RPMI7951 (cell line): ENCODE measurements at regions not wholly inside any gene's neighbourhood (a gene's known extent, or its start where the extent isn't known, plus 50 kb on each side); places are given as distances from the start of the nearest gene placed in this dataset.
A peak's percentile ranks its signal among the peaks of the same experiment; 100 is the strongest.
"Not testable (repeated sequence)": the region's sequence is repeated elsewhere in the genome, so short reads cannot be mapped to it uniquely, and the experiment has no call there.

Source experiments
- DNase-seq: peaks from one replicate; pipeline ENCODE4 v3.0.0-alpha.2; 2012; ENCODE audit warnings: low read depth

DNA sequence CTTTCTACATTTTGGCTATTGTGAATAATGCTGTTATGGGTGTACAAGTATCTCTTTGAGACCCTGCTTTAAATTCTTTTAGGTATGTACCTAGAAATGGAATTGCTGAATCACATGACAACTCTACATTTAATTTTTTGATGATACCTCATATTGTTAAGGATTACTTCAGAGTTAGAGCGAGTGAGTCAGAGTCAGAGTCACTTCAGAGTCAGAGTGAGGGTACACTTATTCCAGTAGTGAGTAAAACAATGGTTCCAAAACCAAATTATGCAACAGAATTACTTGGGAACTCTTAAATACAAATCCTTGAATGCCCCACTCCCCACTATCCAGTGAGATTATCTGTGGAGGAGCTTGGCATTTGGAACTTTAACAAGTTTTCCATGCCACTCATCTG is 50.3 kb upstream of the SNRK start:
- DNase-seq, result no peak

DNA sequence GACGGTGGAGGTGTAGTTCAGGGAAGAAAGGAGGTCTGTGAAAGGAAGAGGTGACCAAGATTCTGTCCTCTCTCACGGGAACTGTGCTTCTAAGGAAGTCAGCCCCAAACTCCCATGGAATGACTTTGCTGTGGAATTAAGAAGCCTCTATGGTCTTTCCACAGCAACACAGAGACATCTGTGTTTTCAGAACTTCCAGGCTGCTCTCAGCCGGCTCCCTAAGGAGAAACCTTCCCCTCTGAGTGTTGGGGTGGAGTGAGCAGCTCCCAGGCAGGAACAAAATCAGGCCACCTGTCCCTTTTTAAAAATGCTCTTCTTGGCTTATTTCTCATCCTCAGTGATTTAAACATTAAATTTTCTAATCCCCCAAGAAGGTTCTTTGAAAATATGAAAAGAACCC is 53.3 kb upstream of the SNRK start:
- DNase-seq, result no peak

DNA sequence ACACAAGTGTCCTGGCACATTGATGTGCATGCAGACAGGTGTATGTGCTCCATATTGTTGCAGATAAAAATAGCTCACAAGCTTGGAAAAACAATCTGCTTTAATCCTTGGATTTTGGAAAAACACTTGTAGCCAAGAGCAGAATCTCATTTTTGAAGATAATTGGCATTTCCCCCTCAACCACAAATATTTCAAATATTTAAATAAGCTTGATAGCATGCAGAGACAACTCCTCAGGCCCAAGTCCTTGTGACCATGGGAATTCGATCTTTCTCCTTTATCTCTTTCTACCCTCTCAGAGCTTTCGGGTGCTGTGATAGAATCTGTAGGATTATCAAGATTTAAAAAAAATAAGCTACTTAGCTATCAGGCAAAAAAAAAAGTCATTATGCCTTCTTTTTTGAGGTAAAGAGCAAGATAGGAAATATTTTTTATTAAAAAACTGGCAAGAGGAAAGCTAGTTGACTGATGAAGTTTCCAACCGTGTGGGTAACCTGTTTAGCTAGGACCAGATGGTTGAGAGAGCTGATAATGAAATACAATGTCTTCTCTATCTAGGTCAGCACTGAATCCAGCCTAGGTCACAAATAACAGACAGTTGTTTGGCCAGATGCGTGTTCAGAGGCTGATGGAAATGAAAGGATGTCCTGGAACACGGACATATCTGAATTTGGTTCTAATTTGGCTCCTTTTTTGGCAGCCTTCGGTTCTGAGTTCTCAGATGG is 54.9 kb upstream of the SNRK start:
- peak; percentile 56 for DNase-seq

DNA sequence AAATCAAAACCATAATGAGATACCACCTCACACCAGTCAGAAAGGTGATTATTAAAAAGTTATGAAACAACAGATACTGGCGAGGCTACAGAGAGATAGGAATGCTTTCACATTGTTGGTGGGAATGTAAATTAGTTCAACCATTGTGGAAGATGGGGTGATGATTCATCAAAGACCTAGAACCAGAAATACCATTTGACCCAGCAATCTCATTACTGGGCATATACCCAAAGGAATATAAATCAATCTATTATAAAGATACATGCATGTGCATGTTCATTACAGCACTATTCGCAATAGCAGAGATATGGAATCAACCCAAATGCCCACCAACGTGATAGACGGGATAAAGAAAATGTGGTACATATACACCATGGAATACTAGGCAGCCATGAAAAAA is 56.5 kb upstream of the SNRK start:
- DNase-seq, result not testable (repeated sequence)

DNA sequence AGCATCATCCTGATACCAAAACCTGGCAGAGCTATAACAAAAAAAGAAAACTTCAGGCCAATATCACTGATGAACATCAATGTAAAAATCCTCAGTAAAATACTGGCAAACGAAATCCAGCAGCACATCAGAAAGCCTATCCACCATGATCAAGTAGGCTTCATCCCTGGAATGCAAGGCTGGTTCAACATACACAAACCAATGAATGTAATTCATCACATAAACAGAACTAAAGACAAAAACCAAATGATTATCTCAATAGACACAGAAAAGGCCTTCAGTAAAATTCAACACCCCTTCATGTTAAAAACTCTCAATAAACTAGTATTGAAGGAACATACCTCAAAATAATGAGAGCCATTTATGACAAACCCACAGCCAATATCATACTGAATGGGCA is 58.7 kb upstream of the SNRK start:
- DNase-seq, result not testable (repeated sequence)

DNA sequence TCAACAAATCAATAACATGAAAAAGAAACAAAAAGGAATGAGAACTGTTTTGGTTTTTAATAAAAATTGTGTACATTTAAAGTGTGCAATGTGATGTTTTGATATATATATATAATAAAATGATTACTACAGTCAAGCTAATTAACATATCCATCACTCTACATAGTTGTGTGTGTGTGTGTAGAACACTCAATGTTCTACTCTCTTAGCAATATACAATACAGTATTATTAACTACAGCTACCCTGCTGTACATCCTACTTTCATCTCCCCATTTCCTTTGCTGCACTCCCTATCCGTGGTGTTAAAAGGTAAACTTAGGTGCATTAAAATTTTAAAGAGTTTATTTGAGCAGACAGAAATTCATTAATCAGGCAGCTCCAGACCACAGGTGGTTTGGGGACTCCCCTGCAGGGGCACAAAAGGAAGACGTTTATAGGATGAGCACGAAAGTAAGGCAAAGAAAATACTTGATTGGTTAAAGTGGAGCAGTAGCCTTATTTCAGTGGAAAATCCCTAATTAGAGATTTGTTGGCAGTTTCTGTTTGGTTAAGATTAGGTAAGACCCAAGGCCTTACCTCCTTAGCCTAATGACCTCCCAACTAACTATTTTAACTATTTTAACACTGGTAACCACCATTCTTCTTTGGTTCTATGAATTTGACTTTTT is 61.8 kb upstream of the SNRK start:
- DNase-seq, result no peak

DNA sequence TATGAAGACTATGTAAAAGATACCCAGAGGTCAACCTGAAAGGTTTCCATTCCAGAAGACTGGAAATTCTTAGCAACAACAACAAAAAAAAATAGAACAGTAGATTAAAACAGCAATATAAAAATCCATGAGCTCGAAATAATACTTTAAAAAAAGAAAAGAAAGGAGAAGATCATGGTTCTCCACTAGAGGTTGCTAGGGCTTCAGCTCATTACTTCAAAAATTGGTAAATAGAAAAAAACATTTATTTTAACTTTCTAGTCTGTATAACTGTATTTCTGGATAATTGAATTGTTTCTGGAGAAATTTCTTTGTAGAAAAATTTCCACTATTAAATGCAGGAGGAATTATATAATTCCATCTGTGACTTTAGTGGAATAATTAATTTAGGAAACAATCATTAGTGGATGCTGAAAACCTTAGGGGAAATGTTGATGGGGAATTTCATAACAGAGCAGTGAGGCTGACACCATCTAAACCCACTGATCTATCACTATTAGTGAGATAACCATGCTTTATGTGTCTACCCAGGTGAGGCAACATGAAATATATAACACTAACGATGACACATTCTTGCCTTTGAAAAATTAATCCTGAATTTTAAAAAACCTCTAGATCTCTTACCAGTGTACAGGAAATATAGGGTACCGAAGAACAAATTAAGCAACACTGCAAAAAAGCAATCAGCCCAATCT is 62.5 kb upstream of the SNRK start:
- DNase-seq, result no peak

DNA sequence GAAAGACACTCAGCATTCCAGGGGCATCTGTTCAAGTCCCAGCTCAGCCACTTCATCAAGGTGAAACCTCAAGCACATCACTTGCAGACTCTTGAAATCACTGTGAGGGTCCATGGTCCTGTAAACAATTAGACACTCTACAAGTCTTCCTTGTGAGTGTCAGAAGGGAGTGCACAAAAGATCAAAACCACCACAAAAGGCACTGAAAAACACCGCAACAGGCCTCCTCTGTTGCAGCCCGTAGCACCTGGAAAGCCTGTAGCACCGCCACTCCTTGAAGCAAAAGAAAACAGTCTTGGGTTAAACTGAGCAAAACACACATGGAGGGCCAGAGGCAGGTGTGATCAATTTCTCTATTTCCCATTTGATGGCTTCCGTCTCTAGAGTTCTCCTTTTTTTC is 63.8 kb upstream of the SNRK start:
- DNase-seq, result no peak

DNA sequence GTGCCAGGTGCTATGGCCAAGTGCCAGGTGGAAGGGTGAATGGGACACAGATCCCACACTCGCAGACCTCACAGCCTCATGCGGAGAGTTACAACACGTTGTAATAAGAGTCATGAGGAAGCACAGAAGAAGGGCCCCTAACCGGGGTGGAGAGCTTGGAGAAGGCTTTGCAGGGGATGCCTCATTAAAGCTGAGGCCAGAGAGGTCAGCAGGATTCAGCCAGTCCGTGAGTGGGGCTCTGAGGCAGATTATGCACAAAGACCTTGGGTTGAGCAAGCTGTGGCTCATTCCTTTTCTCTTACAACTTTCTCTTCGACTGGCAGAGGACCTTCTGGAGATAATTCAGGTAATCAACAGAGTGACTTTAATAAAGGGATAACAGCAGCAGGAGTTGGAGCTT is 65.3 kb upstream of the SNRK start:
- DNase-seq, result no peak

DNA sequence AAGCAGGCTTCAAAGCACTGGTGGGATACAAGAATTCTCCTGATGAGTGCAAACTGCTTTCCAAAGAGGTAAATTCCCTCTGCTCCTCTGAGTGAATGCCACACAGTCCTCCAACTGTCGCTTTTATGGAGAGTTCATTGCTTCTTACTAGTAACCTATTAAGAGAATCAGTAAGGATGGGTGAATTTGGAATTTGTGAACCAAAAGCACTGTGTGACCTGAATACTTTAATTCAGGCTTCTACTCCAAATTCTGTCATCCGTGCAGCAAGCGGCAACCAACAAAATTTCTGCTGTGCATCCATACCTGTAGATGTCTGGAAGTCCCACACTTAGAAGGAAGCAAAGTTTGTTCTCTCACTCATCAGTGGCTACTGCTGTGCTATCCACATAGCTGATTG is 66.7 kb upstream of the SNRK start:
- no peak for DNase-seq

DNA sequence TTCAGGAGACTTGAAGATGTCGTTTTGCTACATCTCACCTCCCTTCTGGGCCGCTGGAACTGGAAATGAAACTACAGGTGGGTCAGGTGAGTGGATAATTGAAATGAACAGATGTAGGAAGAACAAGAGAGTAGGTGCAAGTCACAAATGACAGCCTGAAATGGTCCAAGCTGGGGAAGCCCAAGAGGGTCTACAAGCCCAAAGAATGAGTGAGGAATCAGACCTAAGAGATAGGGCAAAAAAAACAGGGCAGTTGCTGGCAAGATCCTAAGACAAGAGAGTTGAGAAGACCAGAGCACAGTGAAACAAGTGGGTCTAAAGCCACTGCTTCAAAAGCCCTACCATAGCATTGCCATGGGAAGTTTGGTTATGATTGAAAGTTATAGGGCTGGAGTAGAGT is 67.4 kb upstream of the SNRK start:
- DNase-seq, result no peak

DNA sequence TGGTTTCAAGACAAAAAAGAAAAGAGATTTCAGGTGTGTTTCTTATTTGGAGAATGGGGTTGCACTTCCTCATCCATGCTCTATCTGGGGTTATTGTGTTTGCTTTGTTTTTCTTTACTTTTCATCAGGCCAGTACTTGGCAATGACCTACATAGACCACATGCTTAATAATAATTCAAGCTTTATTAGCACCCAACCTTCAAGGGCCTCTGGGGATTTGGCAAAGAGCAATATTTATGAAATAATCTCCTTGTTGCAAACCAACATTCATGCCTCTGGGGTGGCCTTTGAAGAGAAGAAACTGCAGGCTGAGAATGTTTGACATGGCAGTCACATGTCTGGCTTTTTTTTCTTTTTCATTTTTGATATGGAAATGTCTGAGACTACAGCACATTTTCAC is 68.2 kb upstream of the SNRK start:
- DNase-seq, result no peak

DNA sequence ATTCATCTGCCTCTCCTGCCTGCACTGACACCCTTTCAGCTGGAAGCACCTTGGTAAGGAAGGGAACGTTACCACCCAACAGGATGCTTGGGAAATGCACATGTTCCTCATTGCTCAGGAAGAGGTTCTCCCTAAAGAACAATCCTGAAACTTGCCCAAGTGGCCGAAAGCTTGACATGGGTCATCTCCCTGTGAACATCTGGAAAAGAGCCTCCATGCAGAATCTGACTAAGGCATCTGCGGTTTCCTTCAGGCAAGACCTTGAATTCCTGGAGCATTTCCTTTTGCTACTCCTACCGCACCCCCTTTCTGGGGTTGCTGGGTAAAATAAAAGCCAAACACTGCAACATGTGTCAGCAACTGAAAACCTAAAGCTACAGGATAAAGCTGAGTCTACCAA is 68.7 kb upstream of the SNRK start:
- peak; percentile 89 for DNase-seq

DNA sequence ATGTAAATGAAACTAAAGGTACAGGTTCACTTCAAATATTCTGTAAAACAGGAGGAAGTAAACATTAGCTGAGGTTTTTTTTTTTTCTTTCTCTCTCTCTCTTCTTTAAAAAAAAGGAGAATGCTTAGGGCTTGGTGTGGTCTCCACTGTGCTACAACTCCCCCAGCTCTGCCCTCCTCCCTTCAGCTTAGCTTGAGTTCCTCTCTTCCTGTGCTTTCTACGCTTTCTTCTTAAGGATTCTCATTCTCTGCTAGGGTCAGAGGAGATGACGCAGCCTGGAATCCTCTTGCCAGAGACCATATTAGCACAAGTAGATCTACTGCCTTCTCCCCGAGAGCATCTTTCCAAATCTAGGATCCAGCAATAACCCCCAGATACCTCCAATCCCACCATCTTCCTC is 69.1 kb upstream of the SNRK start:
- no peak for DNase-seq

DNA sequence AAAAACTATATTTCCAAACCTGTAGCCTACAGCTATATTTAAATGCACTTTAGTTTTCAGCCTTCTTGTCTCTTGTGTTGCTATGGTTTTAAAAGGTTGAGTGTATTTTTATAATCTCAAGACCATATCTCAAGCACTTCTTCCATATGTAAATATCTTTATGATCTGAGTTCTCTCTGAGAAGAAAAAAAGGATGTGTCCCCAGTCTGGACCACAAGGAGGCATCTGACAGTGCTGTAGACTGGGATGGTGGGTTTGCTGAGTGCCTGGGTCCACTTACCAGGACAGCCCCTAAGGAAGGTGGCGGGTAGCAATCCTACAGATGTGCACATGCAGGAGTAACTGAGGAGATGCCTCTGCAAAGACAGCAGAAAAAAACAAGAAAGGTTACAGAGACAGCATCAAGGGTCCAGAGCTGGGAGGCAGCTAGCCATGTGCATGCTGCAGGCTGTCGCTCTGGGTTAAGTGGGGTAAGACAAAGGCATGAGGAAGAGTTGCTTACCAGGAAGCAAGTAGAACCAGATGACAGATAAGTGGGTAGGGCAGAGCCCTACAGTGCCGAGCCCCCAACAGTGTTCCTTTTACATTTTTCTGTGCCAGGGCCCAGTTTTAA is 70.6 kb upstream of the SNRK start:
- DNase-seq, result no peak

DNA sequence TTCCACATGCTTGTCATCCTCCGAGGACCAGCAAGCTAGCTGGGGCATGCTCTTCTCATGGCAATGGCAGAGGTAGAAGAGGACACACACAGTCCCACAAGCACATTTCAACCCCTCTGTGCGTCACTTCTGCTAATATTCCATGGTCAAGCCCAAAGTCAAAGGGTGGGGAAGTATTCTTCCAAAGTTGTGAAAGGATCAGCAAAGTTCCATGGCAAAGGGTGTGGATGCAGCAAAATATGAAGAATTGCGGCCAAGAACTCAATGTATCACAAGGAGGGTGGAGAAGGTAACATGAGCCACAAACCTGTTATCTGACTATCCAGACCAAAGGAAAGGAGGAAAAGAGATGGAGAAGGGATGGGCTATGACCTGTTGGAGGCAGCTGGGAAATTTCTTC is 71.2 kb upstream of the SNRK start:
- no peak for DNase-seq

DNA sequence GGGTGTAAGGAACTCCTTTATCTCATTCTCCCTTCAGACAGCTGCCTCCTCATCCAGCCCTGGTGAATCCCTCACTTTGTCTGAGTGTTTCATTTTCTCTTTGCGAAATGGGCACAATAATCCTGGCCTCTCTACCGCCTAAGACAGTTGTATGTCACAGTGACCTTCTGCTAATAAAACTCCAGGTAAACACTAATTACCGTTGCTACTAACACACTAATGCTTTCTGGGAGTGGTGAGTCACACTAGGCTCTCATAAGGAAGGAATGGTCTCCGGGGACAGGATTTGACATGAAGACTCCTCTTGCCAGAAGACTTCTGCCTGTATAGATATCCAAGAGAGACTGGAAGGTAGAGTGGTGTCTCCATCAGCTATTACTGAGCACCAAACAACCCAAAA is 71.7 kb upstream of the SNRK start:
- DNase-seq, result peak; percentile 31

DNA sequence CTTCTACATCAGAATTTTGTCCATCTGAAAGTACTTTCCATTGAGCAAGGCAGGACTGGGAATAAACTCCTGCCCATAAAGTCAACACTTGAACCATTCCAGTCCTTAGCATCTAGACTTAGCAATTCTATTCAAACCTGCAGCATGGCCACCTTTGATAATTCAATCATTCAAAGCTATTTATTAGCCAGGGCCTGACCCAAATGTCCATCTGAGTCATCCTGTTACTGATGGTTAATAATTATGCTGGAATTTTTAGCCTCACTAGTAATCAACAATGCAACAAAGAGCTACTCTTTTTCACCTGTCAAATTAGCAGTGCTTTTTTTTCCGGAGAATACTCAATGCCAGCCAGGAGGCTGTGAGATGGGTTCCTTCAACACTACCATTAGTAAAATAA is 72.7 kb upstream of the SNRK start:
- no peak for DNase-seq

DNA sequence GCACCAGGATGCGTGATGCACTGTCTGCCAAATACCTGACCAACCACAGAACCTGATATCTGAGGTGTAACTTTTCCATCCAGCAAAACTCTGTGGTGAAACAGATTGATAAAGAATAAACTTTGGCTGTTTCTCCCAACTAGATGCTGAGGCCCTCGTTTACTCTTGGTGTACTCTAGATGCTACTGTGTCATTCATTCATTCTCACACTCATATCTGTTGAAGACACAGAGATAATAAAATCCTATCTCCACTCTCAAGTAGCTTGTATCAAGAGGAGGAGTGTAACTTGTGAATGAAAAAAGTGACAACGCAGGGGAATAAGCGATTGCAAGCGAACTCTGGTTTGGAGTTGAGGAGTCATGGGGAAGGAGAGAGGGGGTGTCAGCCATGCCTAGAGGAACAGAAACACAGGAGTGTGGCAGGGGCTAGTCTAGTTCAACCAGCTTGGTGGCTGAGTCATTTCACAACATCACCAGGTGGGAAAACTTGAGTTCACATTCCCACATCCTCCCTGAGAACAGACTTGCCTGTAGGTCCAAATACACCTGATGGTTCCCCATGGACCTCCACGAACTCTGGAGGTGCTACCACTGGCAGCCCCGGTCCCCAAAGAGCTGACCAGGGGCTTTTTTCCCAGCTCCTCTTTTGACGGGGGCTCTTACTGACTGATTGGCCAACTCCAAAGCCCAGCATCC is 73.3 kb upstream of the SNRK start:
- no peak for DNase-seq

DNA sequence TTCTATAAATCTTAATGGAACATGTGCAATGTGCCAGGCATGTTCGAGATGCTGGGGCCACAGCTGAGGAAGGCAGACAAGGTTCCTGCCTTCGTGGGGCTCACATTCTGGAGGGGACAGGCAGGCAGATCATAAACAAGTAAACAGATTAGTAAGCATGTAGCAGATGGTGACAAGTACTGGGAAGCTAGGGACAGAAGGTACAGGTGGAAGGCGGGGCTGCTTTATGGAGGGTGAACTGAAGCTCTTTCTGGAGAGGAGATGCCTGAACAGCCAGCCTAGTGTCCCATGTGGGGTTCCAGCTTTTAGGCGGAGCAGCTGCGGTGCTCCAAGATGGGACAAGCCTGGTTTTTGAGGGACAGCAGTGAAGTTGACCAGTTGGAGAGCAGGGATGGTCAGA is 74.7 kb upstream of the SNRK start:
- DNase-seq, result no peak

DNA sequence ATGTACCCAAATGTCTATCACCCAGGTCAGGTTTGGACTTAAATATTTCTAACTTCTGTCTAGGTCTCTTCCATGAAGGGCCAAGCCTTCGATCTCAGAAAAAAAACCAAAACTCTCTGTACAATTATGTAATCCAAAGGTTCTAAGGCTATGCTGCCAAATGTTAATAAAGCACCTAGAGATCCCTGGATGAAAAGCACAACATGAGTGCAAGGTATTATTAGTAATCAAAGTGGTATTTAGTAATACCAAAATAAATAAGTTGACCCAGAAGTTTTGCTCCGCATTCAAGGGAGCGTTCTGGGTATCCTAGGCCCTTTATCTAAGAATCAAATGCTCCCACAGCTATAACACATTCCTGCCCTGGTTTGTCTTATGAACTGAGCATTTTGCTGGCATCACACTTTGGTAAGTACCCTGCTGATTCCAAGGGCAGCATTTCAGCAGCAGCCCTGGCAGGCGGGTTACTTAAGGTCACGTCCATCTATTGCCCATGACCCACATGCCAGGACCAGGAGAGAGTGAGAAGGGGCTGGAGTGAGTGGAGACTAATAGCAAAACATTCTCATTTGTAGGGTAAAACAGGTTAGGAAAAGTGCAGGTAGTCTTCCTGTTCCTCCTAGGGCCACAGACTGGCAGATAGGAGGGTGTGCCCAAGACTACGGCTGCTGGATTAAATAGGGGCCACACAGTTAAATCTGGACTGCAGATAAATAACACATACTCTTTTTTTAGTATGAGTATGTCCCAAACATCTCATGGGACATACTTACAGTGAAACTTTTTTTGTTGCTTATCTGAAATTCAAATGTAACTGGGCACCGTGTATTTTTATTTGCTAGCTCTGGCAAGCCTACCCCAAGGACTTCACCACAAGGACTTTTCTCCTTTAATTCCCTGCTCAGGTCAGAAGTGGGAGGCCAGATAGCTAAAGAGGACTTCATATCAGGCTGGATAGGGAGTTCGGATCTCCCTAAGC is 76.0 kb upstream of the SNRK start:
- no peak for DNase-seq
